PFSK-1 (cell line): ENCODE measurements at regions not wholly inside any gene's neighbourhood (a gene's known extent, or its start where the extent isn't known, plus 50 kb on each side); places are given as distances from the start of the nearest gene placed in this dataset.

Source experiments
- FOXP2 ChIP-seq: optimal IDR thresholded peaks from 2 replicates; pipeline ENCODE3; 2011; ENCODE audit warnings: borderline replicate concordance, control low read depth, inconsistent platforms; ENCODE audit not compliant: insufficient read depth; ENCODE audit errors: extremely low read length, extremely low read depth
- POLR2AphosphoS5 ChIP-seq: IDR thresholded peaks from 2 replicates; pipeline ENCODE4 v1.6.1; 2012; ENCODE audit warnings: low read depth, mild to moderate bottlenecking, control low read depth, low read length, moderate library complexity
- REST ChIP-seq, 2 experiments: IDR thresholded peaks; 2 replicates each; pipeline versions ENCODE4 v1.6.1 to v1.8.0; 2011 to 2012; ENCODE audit warnings: low read depth in 2 of 2, low read length in 2 of 2, control low read depth in 1 of 2, inconsistent platforms in 1 of 2, mild to moderate bottlenecking in 1 of 2, moderate library complexity in 1 of 2; ENCODE audit not compliant: insufficient read depth in 1 of 2
- SIN3A ChIP-seq: IDR thresholded peaks from 2 replicates; pipeline ENCODE4 v1.6.1; 2012; ENCODE audit warnings: mild to moderate bottlenecking, low read length, moderate library complexity, borderline replicate concordance; ENCODE audit not compliant: insufficient read depth
- TAF1 ChIP-seq: IDR thresholded peaks from 2 replicates; pipeline ENCODE4 v1.6.1; 2012; ENCODE audit warnings: low read length, control low read depth, borderline replicate concordance; ENCODE audit not compliant: insufficient read depth

DNA sequence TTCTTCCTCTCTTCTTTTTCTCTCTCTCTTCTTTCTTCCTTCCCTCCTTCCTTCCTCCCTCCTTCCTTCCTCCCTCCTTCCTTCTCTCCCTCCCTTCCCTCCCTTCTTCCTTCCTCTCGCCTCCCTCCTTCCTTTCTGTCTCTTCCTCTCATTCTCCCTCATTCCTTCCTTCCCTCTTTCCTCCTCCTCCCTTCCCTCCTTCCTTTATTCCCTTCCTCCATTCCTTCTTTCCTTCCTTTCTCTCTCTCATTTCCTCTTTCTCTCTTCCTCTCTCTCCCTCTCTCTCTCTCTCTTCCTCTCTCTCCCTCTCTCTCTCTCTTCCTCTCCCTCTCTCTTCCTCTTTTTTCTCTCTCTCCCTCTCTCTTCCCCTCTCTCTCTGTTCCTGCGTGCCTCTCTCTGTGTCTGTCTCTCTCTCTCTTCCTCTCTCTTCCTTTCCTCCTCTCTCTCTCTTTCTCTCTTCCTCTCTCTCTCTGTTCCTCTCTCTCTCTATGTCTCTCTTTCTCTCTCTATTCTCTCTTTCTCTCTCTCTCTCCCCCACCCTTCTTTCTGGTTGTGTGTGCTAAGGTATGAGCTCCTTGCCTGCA is 80.1 kb upstream of the PFKP start:
- TF ChIP-seq REST (IDR thresholded peaks at IDR 0.05; ENCODE audit: insufficient read depth in 1 of 2, low read depth in 2 of 2, low read length in 2 of 2) (no peak), TAF1 (no peak), POLR2AphosphoS5 (no peak), SIN3A (no peak), FOXP2 (no peak)
